ENCODE measurements at regions not wholly inside any gene's neighbourhood (a gene's known extent, or its start where the extent isn't known, plus 50 kb on each side); places are given as distances from the start of the nearest gene placed in this dataset.

GRCh38 chr7:22962775-22963350 lies 51.1 kb downstream of the HYCC1 start:
- Histone ChIP-seq H3K4me3 (replicated peaks; ENCODE audit: low read depth, low read length) (no peak overlapping the region), H3K27me3 (replicated peaks; ENCODE audit: control insufficient read depth, insufficient read depth, low read length) (no peaks in the 10 kb centered on the region), H3K36me3 (ENCODE audit: control insufficient read depth, insufficient read depth, low read length) (no peaks in the 10 kb centered on the region)
- no peak for DNase-seq (ENCODE audit: extremely low read depth, insufficient read length)
- no peak for TF ChIP-seq CTCF (IDR thresholded peaks at IDR 0.05; ENCODE audit: insufficient read depth, low read length, poor library complexity, severe bottlenecking)

- Histone ChIP-seq H3K27me3 (replicated peaks; ENCODE audit: control insufficient read depth, insufficient read depth, low read length) (no peaks in the 10 kb centered on the region), H3K36me3 (ENCODE audit: control insufficient read depth, insufficient read depth, low read length) (no peaks in the 10 kb centered on the region), H3K4me3 (replicated peaks; ENCODE audit: low read depth, low read length) (no peak overlapping the region)
- no peak for DNase-seq (ENCODE audit: extremely low read depth, insufficient read length)
- no peak for TF ChIP-seq CTCF (IDR thresholded peaks at IDR 0.05; ENCODE audit: insufficient read depth, low read length, poor library complexity, severe bottlenecking)
Measured at GRCh38 chr7:22958742-22959141, 55.2 kb downstream of the HYCC1 start.

GRCh38 chr7:22954251-22954650 lies 59.7 kb downstream of the HYCC1 start:
- Histone ChIP-seq H3K27me3 (replicated peaks; ENCODE audit: control insufficient read depth, insufficient read depth, low read length) (no peaks in the 10 kb centered on the region), H3K4me3 (replicated peaks; ENCODE audit: low read depth, low read length) (no peak overlapping the region), H3K36me3 (ENCODE audit: control insufficient read depth, insufficient read depth, low read length) (no peaks in the 10 kb centered on the region)
- no peak for TF ChIP-seq CTCF (IDR thresholded peaks at IDR 0.05; ENCODE audit: insufficient read depth, low read length, poor library complexity, severe bottlenecking)
- DNase-seq (ENCODE audit: extremely low read depth, insufficient read length): no peak

- Histone ChIP-seq H3K4me3 (replicated peaks; ENCODE audit: low read depth, low read length) (no peak overlapping the region), H3K27me3 (replicated peaks; ENCODE audit: control insufficient read depth, insufficient read depth, low read length) (no peaks in the 10 kb centered on the region), H3K36me3 (ENCODE audit: control insufficient read depth, insufficient read depth, low read length) (no peaks in the 10 kb centered on the region)
- no peak for DNase-seq (ENCODE audit: extremely low read depth, insufficient read length)
- TF ChIP-seq CTCF (IDR thresholded peaks at IDR 0.05; ENCODE audit: insufficient read depth, low read length, poor library complexity, severe bottlenecking): no peak
Measured at GRCh38 chr7:22952306-22953015, 61.5 kb downstream of the HYCC1 start.

GRCh38 chr7:22949944-22950343 lies 64.0 kb downstream of the HYCC1 start:
- no peak overlapping the region for H3K4me3 ChIP-seq (replicated peaks; ENCODE audit: low read depth, low read length)

More at GRCh38 chr7:22949944-22950343, 64.0 kb downstream of the HYCC1 start:
- TF ChIP-seq CTCF (IDR thresholded peaks at IDR 0.05; ENCODE audit: insufficient read depth, low read length, poor library complexity, severe bottlenecking): no peak
- no peak for DNase-seq (ENCODE audit: extremely low read depth, insufficient read length)
- Histone ChIP-seq H3K36me3 (ENCODE audit: control insufficient read depth, insufficient read depth, low read length) (no peaks in the 10 kb centered on the region; the same call in 1 of the 2 replicates), H3K27me3 (replicated peaks; ENCODE audit: control insufficient read depth, insufficient read depth, low read length) (no peaks in the 10 kb centered on the region)

Data from GM06990 (cell line).